Neural progenitor cell (in vitro differentiated cells): ENCODE measurements at regions not wholly inside any gene's neighbourhood (a gene's known extent, or its start where the extent isn't known, plus 50 kb on each side); places are given as distances from the start of the nearest gene placed in this dataset.

Experiments
- DNase-seq: peaks from one replicate; pipeline ENCODE4 v3.0.0-alpha.2; 2016; ENCODE audit warnings: low spot score
- H2AFZ ChIP-seq: fragments of 200-600 bp; sonication (generic); replicated peaks from 2 replicates; pipeline ENCODE4 v1.6.1; 2016; ENCODE audit warnings: antibody characterized with exemption
- H3F3A ChIP-seq: fragments of 200-600 bp; sonication (generic); 2 replicates; pipeline ENCODE4 v1.6.1; 2016; ENCODE audit warnings: antibody characterized with exemption, low read depth
- H3K27ac ChIP-seq: fragments of 200-600 bp; sonication (generic); 2 replicates; pipeline ENCODE4 v1.5.1; 2016; ENCODE audit warnings: mild to moderate bottlenecking
- H3K27me3 ChIP-seq: fragments of 200-600 bp; sonication (generic); 2 replicates; pipeline ENCODE4 v1.6.1; 2016; ENCODE audit warnings: mild to moderate bottlenecking, moderate library complexity
- H3K36me3 ChIP-seq: fragments of 200-600 bp; sonication (generic); 2 replicates; pipeline ENCODE4 v1.5.1; 2016
- H3K4me1 ChIP-seq: fragments of 200-600 bp; sonication (generic); 2 replicates; pipeline ENCODE4 v1.6.1; 2016; ENCODE audit warnings: mixed run types
- H3K4me2 ChIP-seq: fragments of 200-600 bp; sonication (generic); 2 replicates; pipeline ENCODE4 v1.6.1; 2016
- H3K4me3 ChIP-seq: fragments of 200-600 bp; sonication (generic); 2 replicates; pipeline ENCODE4 v1.5.1; 2016
- H3K79me2 ChIP-seq: fragments of 200-600 bp; sonication (generic); 2 replicates; pipeline ENCODE4 v1.6.1; 2016; ENCODE audit warnings: low read depth
- H3K9ac ChIP-seq: fragments of 200-600 bp; sonication (generic); 2 replicates; pipeline ENCODE4 v1.6.1; 2016
- H3K9me3 ChIP-seq: fragments of 200-600 bp; sonication (generic); 2 replicates; pipeline ENCODE4 v1.5.1; 2016; ENCODE audit warnings: low read depth
- H4K20me1 ChIP-seq: fragments of 200-600 bp; sonication (generic); 2 replicates; pipeline ENCODE4 v1.6.1; 2016; ENCODE audit warnings: low read depth
- H3K27ac Mint-ChIP-seq: 3 replicates; pipeline ENCODE4 v1.8.0; 2021; ENCODE audit warnings: mixed read lengths
- H3K27me3 Mint-ChIP-seq: 2 replicates; pipeline ENCODE4 v1.8.0; 2022; ENCODE audit warnings: low read depth, mild to moderate bottlenecking, inconsistent platforms, moderate library complexity, mixed read lengths; ENCODE audit not compliant: insufficient read depth
- H3K36me3 Mint-ChIP-seq: 3 replicates; pipeline ENCODE4 v1.8.0; 2021; ENCODE audit warnings: mixed read lengths
- H3K4me1 Mint-ChIP-seq: 3 replicates; pipeline ENCODE4 v1.8.0; 2021; ENCODE audit warnings: mixed read lengths
- H3K4me3 Mint-ChIP-seq: 3 replicates; pipeline ENCODE4 v1.8.0; 2021; ENCODE audit warnings: mild to moderate bottlenecking, moderate library complexity, mixed read lengths
- H3K9me3 Mint-ChIP-seq: 3 replicates; pipeline ENCODE4 v1.8.0; 2020; ENCODE audit warnings: mixed read lengths
- CTCF ChIP-seq: fragments of 200-600 bp; sonication (generic); IDR thresholded peaks from 2 replicates; pipeline ENCODE4 v1.5.1; 2017; ENCODE audit warnings: antibody characterized with exemption, mild to moderate bottlenecking
- EZH2 ChIP-seq: fragments of 200-600 bp; sonication (generic); IDR thresholded peaks from 2 replicates; pipeline ENCODE4 v1.6.1; 2017; ENCODE audit warnings: antibody characterized with exemption, mild to moderate bottlenecking, moderate library complexity
- EZH2phosphoT487 ChIP-seq: fragments of 200-600 bp; sonication (generic); IDR thresholded peaks from 2 replicates; pipeline ENCODE4 v1.6.1; 2017; ENCODE audit warnings: antibody characterized with exemption

- H3K27ac Mint-ChIP-seq, result no peak overlapping the region
Measured at GRCh38 chr13:65032825-65033224, 2197.3 kb downstream of the PCDH9 start.

GRCh38 chr13:65028101-65028500 lies 2202.0 kb downstream of the PCDH9 start:
- Histone ChIP-seq H3K27ac (no peak overlapping the region), H3K4me2 (no peak overlapping the region), H4K20me1 (no peaks in the 10 kb centered on the region), H3F3A (no peaks in the 10 kb centered on the region), H3K9ac (no peak overlapping the region), H3K9me3 (no peaks in the 10 kb centered on the region), H3K79me2 (no peaks in the 10 kb centered on the region), H3K36me3 (no peaks in the 10 kb centered on the region), H3K4me3 (no peak overlapping the region), H2AFZ (no peak overlapping the region), H3K4me1 (no peaks in the 10 kb centered on the region), H3K27me3 (no peaks in the 10 kb centered on the region)
- TF ChIP-seq CTCF (no peak), EZH2 (no peak), EZH2phosphoT487 (no peak)
- Mint-ChIP-seq H3K4me3 (no peak overlapping the region), H3K9me3 (no peaks in the 10 kb centered on the region), H3K27ac (no peak overlapping the region), H3K27me3 (peaks cover 3% of the 10 kb centered on the region), H3K36me3 (no peaks in the 10 kb centered on the region), H3K4me1 (no peaks in the 10 kb centered on the region)
- no peak for DNase-seq

More at GRCh38 chr13:65032825-65033224, 2197.3 kb downstream of the PCDH9 start:
- Histone ChIP-seq H3K4me2 (no peak overlapping the region), H3K27me3 (no peaks in the 10 kb centered on the region), H3K4me3 (no peak overlapping the region), H3K36me3 (no peaks in the 10 kb centered on the region), H3K4me1 (no peaks in the 10 kb centered on the region), H3K9me3 (no peaks in the 10 kb centered on the region), H2AFZ (no peak overlapping the region), H3F3A (no peaks in the 10 kb centered on the region), H3K79me2 (no peaks in the 10 kb centered on the region), H4K20me1 (no peaks in the 10 kb centered on the region), H3K27ac (no peak overlapping the region), H3K9ac (no peak overlapping the region)
- no peak for TF ChIP-seq EZH2phosphoT487
- TF ChIP-seq CTCF, result no peak
- TF ChIP-seq EZH2, result no peak
- Mint-ChIP-seq H3K36me3 (no peaks in the 10 kb centered on the region), H3K9me3 (no peaks in the 10 kb centered on the region), H3K4me3 (no peak overlapping the region), H3K27me3 (no peaks in the 10 kb centered on the region), H3K4me1 (no peaks in the 10 kb centered on the region)
- no peak for DNase-seq

- no peak overlapping the region for H3K27ac Mint-ChIP-seq
- no peak overlapping the region for H3K4me3 ChIP-seq
- no peak overlapping the region for H3K4me2 ChIP-seq
- no peak overlapping the region for H3K9ac ChIP-seq
- H3K79me2 ChIP-seq, result no peaks in the 10 kb centered on the region
- H3F3A ChIP-seq, result no peaks in the 10 kb centered on the region
- TF ChIP-seq CTCF (no peak), EZH2phosphoT487 (no peak), EZH2 (no peak)
- no peak overlapping the region for H3K4me3 Mint-ChIP-seq
- H3K4me1 ChIP-seq, result no peaks in the 10 kb centered on the region
- no peaks in the 10 kb centered on the region for H4K20me1 ChIP-seq
- H3K4me1 Mint-ChIP-seq, result no peaks in the 10 kb centered on the region
- H3K36me3 Mint-ChIP-seq, result no peaks in the 10 kb centered on the region
- no peak overlapping the region for H3K27ac ChIP-seq
- H3K27me3 ChIP-seq, result no peaks in the 10 kb centered on the region
- H3K27me3 Mint-ChIP-seq, result peaks cover 3% of the 10 kb centered on the region
- DNase-seq, result no peak
- H2AFZ ChIP-seq, result no peak overlapping the region
- H3K9me3 ChIP-seq, result no peaks in the 10 kb centered on the region
- no peaks in the 10 kb centered on the region for H3K36me3 ChIP-seq
- H3K9me3 Mint-ChIP-seq, result peaks cover 8% of the 10 kb centered on the region
Measured at GRCh38 chr13:65026505-65026904, 2203.6 kb downstream of the PCDH9 start.

GRCh38 chr13:65011378-65011777 lies 2218.8 kb downstream of the PCDH9 start:
- DNase-seq, result no peak
- H3K4me2 ChIP-seq, result no peak overlapping the region
- Mint-ChIP-seq H3K4me3 (no peak overlapping the region), H3K36me3 (no peaks in the 10 kb centered on the region), H3K9me3 (no peaks in the 10 kb centered on the region), H3K27ac (no peak overlapping the region), H3K27me3 (no peaks in the 10 kb centered on the region), H3K4me1 (no peaks in the 10 kb centered on the region)
- no peaks in the 10 kb centered on the region for H3K79me2 ChIP-seq
- H3K4me3 ChIP-seq, result no peak overlapping the region
- no peaks in the 10 kb centered on the region for H3K27me3 ChIP-seq
- no peaks in the 10 kb centered on the region for H3K9me3 ChIP-seq
- no peak overlapping the region for H2AFZ ChIP-seq
- no peaks in the 10 kb centered on the region for H3K36me3 ChIP-seq
- no peaks in the 10 kb centered on the region for H4K20me1 ChIP-seq
- no peak overlapping the region for H3K27ac ChIP-seq
- H3F3A ChIP-seq, result no peaks in the 10 kb centered on the region
- H3K4me1 ChIP-seq, result no peaks in the 10 kb centered on the region
- H3K9ac ChIP-seq, result no peak overlapping the region
- no peak for TF ChIP-seq EZH2
- peak; percentile 10 for TF ChIP-seq CTCF
